Heart right ventricle (tissue), 16 donors: ENCODE measurements at regions not wholly inside any gene's neighbourhood (a gene's known extent, or its start where the extent isn't known, plus 50 kb on each side); places are given as distances from the start of the nearest gene placed in this dataset.

ENCODE experiments used
- ATAC-seq, 8 donors: fragments of 200-7000 bp; cut with Tn5 transposase; one replicate each; pipeline ENCODE4 v1.9.1; 2020; ENCODE audit warnings: mild to moderate bottlenecking in 8 of 8, moderate library complexity in 8 of 8, moderate number of reproducible peaks in 1 of 8
- DNase-seq, 2 donors: peaks; one replicate each; pipeline ENCODE4 v3.0.0-alpha.2; 2020
- H3K27ac ChIP-seq, 10 donors: fragments of 200-600 bp; sonication (generic) in 2 of 10; one replicate each; pipeline versions ENCODE4 v1.5.0 to v1.8.0; 2020 to 2022; ENCODE audit warnings: mild to moderate bottlenecking in 3 of 10
- H3K27me3 ChIP-seq, 7 donors: fragments of 200-600 bp; one replicate each; pipeline ENCODE4 v1.8.0; 2021 to 2022; ENCODE audit warnings: mild to moderate bottlenecking in 2 of 7
- H3K36me3 ChIP-seq, 9 donors: fragments of 200-600 bp; sonication (generic) in 1 of 9; one replicate each; pipeline versions ENCODE4 v1.5.0 to v1.8.0; 2020 to 2022; ENCODE audit warnings: mild to moderate bottlenecking in 2 of 9
- H3K4me1 ChIP-seq, 9 donors: fragments of 200-600 bp; sonication (generic) in 1 of 9; one replicate each; pipeline versions ENCODE4 v1.5.0 to v1.8.0; 2020 to 2022; ENCODE audit warnings: mild to moderate bottlenecking in 4 of 9
- H3K4me3 ChIP-seq, 10 donors: fragments of 200-600 bp; sonication (generic) in 2 of 10; one replicate each; pipeline versions ENCODE4 v1.5.0 to v1.8.0; 2020 to 2022; ENCODE audit warnings: mild to moderate bottlenecking in 7 of 10, moderate library complexity in 2 of 10
- H3K9me3 ChIP-seq, 11 donors: fragments of 200-600 bp in 10 of 11; sonication (generic) in 2 of 11; one replicate each; pipeline versions ENCODE4 v1.5.0 to v1.8.0; 2013 to 2022; ENCODE audit warnings: mild to moderate bottlenecking in 2 of 11, control low read depth in 1 of 11, moderate library complexity in 1 of 11
- CTCF ChIP-seq, 9 donors: fragments of 200-600 bp; sonication (generic) in 2 of 9; IDR thresholded peaks; one replicate each; pipeline versions ENCODE4 v1.5.0 to v1.8.0; 2021 to 2022; ENCODE audit warnings: antibody characterized with exemption in 9 of 9, mild to moderate bottlenecking in 5 of 9, moderate library complexity in 1 of 9
- WGBS, 2 donors: extraction: QIAGEN DNeasy Blood & Tissue Kit; methylation state at CpG; one replicate each; pipeline ENCODE4 v1.1.7; 2013; ENCODE audit warnings: inconsistent platforms in 1 of 2; 5-methylcytosine and 5-hydroxymethylcytosine counted together
- intact Hi-C, 10 donors: fragments of 100-400 bp; cut with DNase I; formaldehyde crosslinking; loops; one replicate each; pipeline versions ENCODE4 v1.11.1 to v1.14.2; 2022
- donor health status: Arrhythmogenic right ventricular cardiomyopathy.
- donor health status: ischemic (EF 13 %, LVEDD 7.1; RV severe dilation, severe dysfunction).
- donor health status: healthy with polysubstance abuse.
- donor health status: DM: no; HTN: yes; CAD: no.
- donor health status: DM: no; HTN: no; CAD: no.
- donor health status: ischemic (EF 25% LVEDD 6.9; RV normal size, moderate dysfunction).
- donor health status: ischemic (EF 25% LVEDD 5.7; RV mildly dilated, moderate dysfunction).
- donor health status: healthy.
- donor health status: DM: yes; HTN: yes; CAD: no.
- donor health status: Ischemic cardiomyopathy.
- donor health status: ischemic (EF 35%, LVEDD 5.7; RV mildly dilated, moderate dysfunction).
- donor health status: nonischemic (EF 11% LVEDD 7.7; RV severe dilation, severe dysfunction).
- donor health status: DM: yes; HTN: yes; CAD: no.
- donor health status: PGD.
- donor health status: ischemic (EF 29% LVEDD 5.4; RV normal size, mild dysfunction).
- donor health status: nonischemic (EF 23%, LVEDD 6.1; RV moderate dilation, normal function).

GRCh38 chr2:228956701-228957474 is 314.2 kb downstream of the PID1 start:
- no peak for DNase-seq
- no peak for TF ChIP-seq CTCF (IDR thresholded peaks at IDR 0.05)
- Histone ChIP-seq H3K4me1 (no peaks in the 10 kb centered on the region), H3K4me3 (no peak overlapping the region), H3K27me3 (no peaks in the 10 kb centered on the region), H3K27ac (no peak overlapping the region), H3K36me3 (no peaks in the 10 kb centered on the region), H3K9me3 (no peaks in the 10 kb centered on the region)
- intact Hi-C loops: no loop called here
- peak in 2 of 8 donors; percentile 42 to 56 for ATAC-seq
- WGBS, 2 donors: 57 to 58% methylated on average over 7 of the region's 7 CpGs

GRCh38 chr2:228949831-228950230 is 321.3 kb downstream of the PID1 start:
- TF ChIP-seq CTCF (IDR thresholded peaks at IDR 0.05): no peak
- Histone ChIP-seq H3K4me1 (peaks cover 0 to 11% (median 0%) of the 10 kb centered on the region in 9 donors), H3K36me3 (no peaks in the 10 kb centered on the region), H3K4me3 (no peak overlapping the region), H3K9me3 (peaks cover 0 to 9% (median 0%) of the 10 kb centered on the region in 11 donors), H3K27me3 (no peaks in the 10 kb centered on the region), H3K27ac (no peak overlapping the region)
- DNase-seq (no peak), ATAC-seq (no peak)
- intact Hi-C loops: no loop called here

DNA sequence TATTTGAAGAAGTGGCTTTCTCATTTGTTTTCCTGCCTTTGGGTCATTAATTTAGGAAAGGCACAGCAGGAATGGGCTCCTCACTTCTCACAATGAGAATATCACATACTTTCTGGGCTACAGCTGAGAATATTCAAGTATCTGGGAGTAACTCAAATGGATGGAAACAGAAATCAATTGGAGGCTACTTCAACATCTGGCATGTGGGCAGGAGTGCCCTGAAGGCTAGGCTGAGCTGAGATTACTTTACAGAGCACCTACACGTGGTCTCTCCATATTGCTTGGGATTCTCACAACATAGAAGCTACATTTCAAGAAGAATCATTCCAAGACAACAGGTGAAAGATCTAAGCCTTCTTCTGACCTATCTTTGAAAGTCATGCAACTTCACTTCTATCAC is 325.4 kb downstream of the PID1 start:
- WGBS, 2 donors: 31 to 61% methylated on average over 1 of the region's 1 CpG

DNA sequence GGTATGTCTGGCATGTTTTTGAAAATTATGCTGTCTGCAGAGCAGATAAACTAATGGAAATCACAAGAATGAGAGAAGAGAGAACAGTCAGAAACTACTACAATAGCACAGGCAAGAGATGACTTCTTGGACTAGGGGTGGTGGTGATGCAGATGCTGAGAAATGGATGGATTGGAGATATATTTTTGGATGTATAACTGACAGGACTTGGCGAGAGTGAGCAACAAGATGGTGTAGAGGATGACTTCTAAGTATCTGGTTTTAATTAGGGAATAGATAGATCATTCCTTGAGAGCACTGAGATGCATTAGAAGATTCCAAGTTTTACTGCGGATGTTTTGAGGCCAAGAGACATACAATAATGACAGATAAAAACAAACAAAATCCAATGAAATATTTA is 328.2 kb downstream of the PID1 start:
- intact Hi-C loops: no loop called here
- Histone ChIP-seq H3K27ac (no peak overlapping the region), H3K36me3 (no peaks in the 10 kb centered on the region), H3K4me3 (no peak overlapping the region), H3K9me3 (peaks cover 0 to 12% (median 0%) of the 10 kb centered on the region in 11 donors), H3K27me3 (no peaks in the 10 kb centered on the region), H3K4me1 (no peaks in the 10 kb centered on the region)
- DNase-seq (no peak), ATAC-seq (no peak)
- no peak for TF ChIP-seq CTCF (IDR thresholded peaks at IDR 0.05)
- WGBS, 2 donors: 83 to 86% methylated on average over 2 of the region's 2 CpGs

More for the DNA sequence above, 325.4 kb downstream of the PID1 start:
- Histone ChIP-seq H3K4me1 (peaks cover 0 to 11% (median 0%) of the 10 kb centered on the region in 9 donors), H3K27me3 (no peaks in the 10 kb centered on the region), H3K4me3 (no peak overlapping the region), H3K27ac (no peak overlapping the region), H3K36me3 (no peaks in the 10 kb centered on the region), H3K9me3 (peaks cover 0 to 12% (median 0%) of the 10 kb centered on the region in 11 donors)
- intact Hi-C loops: no loop called here
- TF ChIP-seq CTCF (IDR thresholded peaks at IDR 0.05): no peak
- ATAC-seq: no peak
- DNase-seq: no peak
